GM19238 (cell line): ENCODE measurements at regions not wholly inside any gene's neighbourhood (a gene's known extent, or its start where the extent isn't known, plus 50 kb on each side); places are given as distances from the start of the nearest gene placed in this dataset.

Source experiments
- DNase-seq: peaks from one replicate; pipeline ENCODE4 v3.0.0; 2011; ENCODE audit warnings: low spot score; ENCODE audit not compliant: insufficient read length

- DNase-seq: no peak
Measured at GRCh38 chr1:99163671-99164070, 100.6 kb upstream of the PLPPR4 start.

- no peak for DNase-seq
Measured at GRCh38 chr1:99170516-99170915, 93.8 kb upstream of the PLPPR4 start.

GRCh38 chr1:99171184-99171813 lies 93.0 kb upstream of the PLPPR4 start:
- no peak for DNase-seq

- no peak for DNase-seq
Measured at GRCh38 chr1:99173282-99173681, 91.0 kb upstream of the PLPPR4 start.

GRCh38 chr1:99173900-99174299 lies 90.4 kb upstream of the PLPPR4 start:
- no peak for DNase-seq

GRCh38 chr1:99176753-99177152 lies 87.5 kb upstream of the PLPPR4 start:
- DNase-seq: no peak

GRCh38 chr1:99177465-99177864 lies 86.8 kb upstream of the PLPPR4 start:
- no peak for DNase-seq

- peak; percentile 5 for DNase-seq
Measured at GRCh38 chr1:99180343-99180808, 83.9 kb upstream of the PLPPR4 start.

- no peak for DNase-seq
Measured at GRCh38 chr1:99180915-99181314, 83.4 kb upstream of the PLPPR4 start.

- no peak for DNase-seq
Measured at GRCh38 chr1:99181892-99182291, 82.4 kb upstream of the PLPPR4 start.

GRCh38 chr1:99185196-99185595 lies 79.1 kb upstream of the PLPPR4 start:
- no peak for DNase-seq

- DNase-seq: no peak
Measured at GRCh38 chr1:99193431-99193830, 70.9 kb upstream of the PLPPR4 start.

- DNase-seq: no peak
Measured at GRCh38 chr1:99198393-99198792, 65.9 kb upstream of the PLPPR4 start.

GRCh38 chr1:99207216-99207615 lies 57.1 kb upstream of the PLPPR4 start:
- DNase-seq: no peak
